Small intestine (tissue), 7 donors: ENCODE measurements at regions not wholly inside any gene's neighbourhood (a gene's known extent, or its start where the extent isn't known, plus 50 kb on each side); places are given as distances from the start of the nearest gene placed in this dataset.
"Not testable (repeated sequence)": the region's sequence is repeated elsewhere in the genome, so short reads cannot be mapped to it uniquely, and the experiment has no call there.

Source experiments
- DNase-seq, 2 donors: peaks; one replicate each; pipeline versions ENCODE4 v3.0.0 to v3.0.0-alpha.2; 2013
- FAIRE-seq: peaks from 2 replicates; lab custom pipeline; 2012; peaks lifted over from hg19 to GRCh38; lab: Jason Lieb, UNC
- H3K27ac ChIP-seq, 3 donors: one replicate each; pipeline ENCODE4 v1.5.1; 2013; ENCODE audit warnings: low read length in 2 of 3, mild to moderate bottlenecking in 2 of 3, control low read depth in 1 of 3, inconsistent platforms in 1 of 3, low read depth in 1 of 3, moderate library complexity in 1 of 3
- H3K27me3 ChIP-seq, 3 donors: one replicate each; pipeline ENCODE4 v1.6.1; 2013; ENCODE audit warnings: low read length in 3 of 3, inconsistent platforms in 1 of 3; ENCODE audit not compliant: control insufficient read depth in 3 of 3, insufficient read depth in 3 of 3
- H3K36me3 ChIP-seq, 3 donors: one replicate each; pipeline ENCODE4 v1.6.1; 2013; ENCODE audit warnings: low read length in 3 of 3, inconsistent platforms in 1 of 3, low read depth in 1 of 3, mild to moderate bottlenecking in 1 of 3, moderate library complexity in 1 of 3; ENCODE audit not compliant: control insufficient read depth in 3 of 3, insufficient read depth in 2 of 3
- H3K4me1 ChIP-seq, 3 donors: one replicate each; pipeline ENCODE4 v1.6.1; 2013; ENCODE audit warnings: low read length in 2 of 3, inconsistent platforms in 1 of 3, low read depth in 1 of 3, mild to moderate bottlenecking in 1 of 3, moderate library complexity in 1 of 3; ENCODE audit not compliant: control insufficient read depth in 3 of 3, insufficient read depth in 2 of 3
- H3K4me3 ChIP-seq, 3 donors: one replicate each; pipeline ENCODE4 v1.5.1; 2013; ENCODE audit warnings: low read length in 3 of 3, control low read depth in 1 of 3, inconsistent platforms in 1 of 3, low read depth in 1 of 3, mild to moderate bottlenecking in 1 of 3, moderate library complexity in 1 of 3
- H3K9me3 ChIP-seq, 2 donors: one replicate each; pipeline ENCODE4 v1.6.1; 2013; ENCODE audit warnings: low read depth in 1 of 2, low read length in 1 of 2; ENCODE audit not compliant: control insufficient read depth in 2 of 2, insufficient read depth in 1 of 2
- WGBS, 3 donors: extraction: QIAGEN DNeasy Blood & Tissue Kit; methylation state at CpG; one replicate each; pipeline ENCODE4 v1.1.7; 2013; 5-methylcytosine and 5-hydroxymethylcytosine counted together
- donor health status: healthy with polysubstance abuse.
- donor health status: control.
- donor health status: control.
- donor health status: Bipolar disorder and iron deficiency.
- donor health status: healthy.

- no peaks in the 10 kb centered on the region for H3K27me3 ChIP-seq
- H3K4me3 ChIP-seq, result no peak overlapping the region
- no peak overlapping the region for H3K27ac ChIP-seq
- no peaks in the 10 kb centered on the region for H3K36me3 ChIP-seq
- no peaks in the 10 kb centered on the region for H3K4me1 ChIP-seq
- WGBS, 3 donors, result 69 to 79% (median 71%) methylated on average over 1 of the region's 1 CpG
- H3K9me3 ChIP-seq, result no peaks in the 10 kb centered on the region
- DNase-seq, result no peak
- FAIRE-seq, result no peak
These were observed 1774.7 kb upstream of the ACO1 start for GRCh38 chr9:30609713-30610112.

GRCh38 chr9:30616782-30617181 lies 1767.7 kb upstream of the ACO1 start:
- not testable (repeated sequence) for H3K27me3 ChIP-seq, H3K27ac ChIP-seq, FAIRE-seq, H3K4me1 ChIP-seq, DNase-seq, H3K4me3 ChIP-seq, H3K36me3 ChIP-seq, H3K9me3 ChIP-seq
- WGBS, 3 donors, result 93 to 94% (median 93%) methylated on average over 7 of the region's 7 CpGs

DNA sequence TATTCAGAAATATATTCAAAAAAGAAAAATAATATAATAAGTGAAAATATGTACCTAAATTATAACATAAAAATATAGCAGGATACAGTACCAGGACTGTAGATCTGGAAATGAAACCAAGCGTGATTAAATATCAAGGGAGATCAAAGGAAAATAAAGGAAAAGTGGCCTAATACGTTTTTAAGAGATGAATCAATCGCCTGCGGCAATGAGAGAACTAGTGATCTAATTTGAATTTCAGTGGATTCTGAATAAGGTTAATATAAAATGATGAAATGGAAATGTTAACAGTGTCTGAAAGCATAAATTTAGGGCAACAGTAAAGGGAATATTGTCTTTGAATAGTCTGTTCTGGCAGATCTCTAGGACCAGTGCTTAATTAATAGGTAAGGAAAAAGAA lies 1761.9 kb upstream of the ACO1 start:
- no peak overlapping the region for H3K27ac ChIP-seq
- H3K27me3 ChIP-seq, result no peaks in the 10 kb centered on the region
- FAIRE-seq (no peak), DNase-seq (no peak)
- no peak overlapping the region for H3K4me3 ChIP-seq
- H3K9me3 ChIP-seq, result no peaks in the 10 kb centered on the region
- 84 to 92% (median 89%) methylated on average over 4 of the region's 4 CpGs for whole genome bisulfite sequencing, 3 donors
- H3K4me1 ChIP-seq, result no peaks in the 10 kb centered on the region
- H3K36me3 ChIP-seq, result no peaks in the 10 kb centered on the region

DNA sequence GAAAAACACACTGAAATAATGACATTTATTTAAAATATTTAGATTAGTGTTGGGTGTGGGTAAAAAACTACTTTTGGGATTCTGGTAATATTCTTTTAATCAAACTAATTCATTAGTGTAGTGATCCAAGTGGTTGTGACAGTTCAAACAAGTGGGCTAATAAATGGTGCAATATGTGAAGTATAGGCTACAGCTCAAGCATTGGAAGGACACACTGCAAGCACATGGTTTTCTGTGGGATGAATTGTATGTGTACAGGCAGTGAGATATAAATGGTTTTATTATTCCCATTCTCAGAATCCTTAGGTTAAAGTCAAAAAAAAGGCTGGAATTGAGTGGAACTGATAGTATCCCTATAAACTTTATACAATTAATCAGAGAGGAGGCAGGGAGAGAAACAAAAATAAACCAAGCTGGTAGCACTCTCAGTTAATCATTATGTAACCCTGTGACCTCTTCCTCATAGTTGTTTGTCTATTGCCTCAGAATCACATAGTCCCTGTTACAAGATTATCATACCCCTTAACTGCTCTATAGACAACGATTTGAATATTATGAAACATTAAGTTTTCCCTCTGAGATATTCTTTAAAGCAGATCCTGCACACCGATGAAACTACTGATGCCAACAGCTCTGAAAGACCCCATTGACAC lies 1755.4 kb upstream of the ACO1 start:
- peak; percentile 21 to 47 for DNase-seq
- no peak for FAIRE-seq

GRCh38 chr9:30630459-30630858 lies 1754.0 kb upstream of the ACO1 start:
- Histone ChIP-seq H3K27ac (no peak overlapping the region), H3K4me1 (no peaks in the 10 kb centered on the region), H3K27me3 (no peaks in the 10 kb centered on the region), H3K9me3 (no peaks in the 10 kb centered on the region), H3K4me3 (no peak overlapping the region), H3K36me3 (no peaks in the 10 kb centered on the region)
- FAIRE-seq (no peak), DNase-seq (no peak)

More for the DNA sequence above, 1755.4 kb upstream of the ACO1 start:
- Histone ChIP-seq H3K27ac (no peak overlapping the region), H3K27me3 (no peaks in the 10 kb centered on the region), H3K36me3 (no peaks in the 10 kb centered on the region), H3K4me1 (no peaks in the 10 kb centered on the region), H3K9me3 (no peaks in the 10 kb centered on the region), H3K4me3 (no peak overlapping the region)
- 13 to 51% (median 31%) methylated on average over 2 of the region's 2 CpGs for WGBS, 3 donors

DNA sequence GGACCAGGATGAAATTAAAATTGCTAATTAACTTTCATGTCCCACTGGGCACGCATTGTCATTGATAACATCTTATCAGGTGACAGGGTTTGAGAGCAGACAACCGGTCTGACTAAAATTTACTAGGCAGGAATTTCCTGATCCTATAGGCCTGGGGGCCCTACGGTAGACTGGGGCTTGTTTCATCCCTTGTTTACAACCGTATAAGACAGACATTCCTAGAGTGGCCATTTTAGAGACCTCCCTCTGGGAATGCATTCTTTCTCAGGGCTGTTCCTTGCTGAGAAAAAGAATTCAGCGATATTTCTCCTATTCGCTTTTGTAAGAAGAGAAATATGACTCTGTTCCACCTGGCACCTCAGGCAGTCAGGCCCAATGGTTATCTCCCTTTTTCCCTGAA lies 1737.8 kb upstream of the ACO1 start:
- H3K9me3 ChIP-seq, result peaks cover 0 to 11% of the 10 kb centered on the region in 2 donors
- FAIRE-seq, H3K4me1 ChIP-seq, H3K36me3 ChIP-seq, DNase-seq, H3K27me3 ChIP-seq, H3K4me3 ChIP-seq, H3K27ac ChIP-seq: not testable (repeated sequence)
- WGBS, 3 donors, result 91 to 94% (median 92%) methylated on average over 6 of the region's 6 CpGs

DNA sequence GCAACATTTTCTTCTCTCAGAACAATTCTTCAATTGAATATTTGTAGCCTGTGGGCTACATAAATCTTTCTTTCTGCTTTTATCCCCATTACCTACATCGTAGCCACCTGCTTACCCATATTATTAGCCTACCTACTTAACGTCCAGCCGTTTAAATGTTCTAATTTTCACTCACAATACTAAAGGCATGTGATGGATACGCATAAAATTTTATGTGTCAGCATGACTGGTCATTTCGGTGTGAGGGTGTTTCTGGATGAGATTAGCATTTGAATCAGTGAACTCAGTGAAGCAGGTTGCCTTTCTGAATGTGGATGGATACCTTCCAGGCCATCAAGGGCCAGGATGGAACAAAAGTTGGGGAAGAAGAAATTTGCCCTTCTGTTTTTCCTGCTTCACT lies 1722.5 kb upstream of the ACO1 start:
- no peaks in the 10 kb centered on the region for H3K27me3 ChIP-seq
- H3K9me3 ChIP-seq, result no peaks in the 10 kb centered on the region
- no peaks in the 10 kb centered on the region for H3K36me3 ChIP-seq
- FAIRE-seq, result no peak
- no peak for DNase-seq
- no peak overlapping the region for H3K4me3 ChIP-seq
- H3K4me1 ChIP-seq, result no peaks in the 10 kb centered on the region
- WGBS, 3 donors, result 81 to 88% (median 84%) methylated on average over 5 of the region's 5 CpGs
- H3K27ac ChIP-seq, result no peak overlapping the region

GRCh38 chr9:30670805-30671562 lies 1713.5 kb upstream of the ACO1 start:
- Histone ChIP-seq H3K27me3 (no peaks in the 10 kb centered on the region), H3K36me3 (no peaks in the 10 kb centered on the region), H3K4me1 (no peaks in the 10 kb centered on the region), H3K4me3 (no peak overlapping the region), H3K27ac (no peak overlapping the region), H3K9me3 (no peaks in the 10 kb centered on the region)
- DNase-seq, result no peak
- FAIRE-seq, result no peak
- WGBS, 3 donors, result 90% methylated on average over 13 of the region's 13 CpGs
